CMK (cell line): ENCODE measurements at regions not wholly inside any gene's neighbourhood (a gene's known extent, or its start where the extent isn't known, plus 50 kb on each side); places are given as distances from the start of the nearest gene placed in this dataset.
A peak's percentile ranks its signal among the peaks of the same experiment; 100 is the strongest.
"Not testable (repeated sequence)": the region's sequence is repeated elsewhere in the genome, so short reads cannot be mapped to it uniquely, and the experiment has no call there.

Source experiments
- DNase-seq: peaks from one replicate; pipeline ENCODE4 v3.0.0-alpha.2; 2010; ENCODE audit warnings: low read depth

DNA sequence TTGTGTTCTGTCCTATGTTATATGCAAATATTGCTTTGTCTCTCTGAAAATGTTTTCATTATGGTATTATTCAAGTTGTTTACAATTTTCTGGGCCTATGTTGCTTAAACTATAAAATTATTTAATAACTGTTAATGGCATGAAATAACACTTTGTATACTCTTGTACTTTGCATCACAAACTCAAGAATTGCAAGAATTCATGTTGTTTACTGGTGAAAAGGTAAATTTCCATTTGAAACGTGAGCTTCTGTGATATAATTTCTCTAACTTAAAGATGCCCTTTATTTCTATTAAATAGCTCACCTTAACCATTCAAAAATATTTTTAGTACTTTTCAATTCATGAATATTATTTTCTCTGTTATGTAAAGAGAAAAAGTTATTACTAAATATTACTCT, 1504.2 kb downstream of the SUCLG1 start:
- no peak for DNase-seq

DNA sequence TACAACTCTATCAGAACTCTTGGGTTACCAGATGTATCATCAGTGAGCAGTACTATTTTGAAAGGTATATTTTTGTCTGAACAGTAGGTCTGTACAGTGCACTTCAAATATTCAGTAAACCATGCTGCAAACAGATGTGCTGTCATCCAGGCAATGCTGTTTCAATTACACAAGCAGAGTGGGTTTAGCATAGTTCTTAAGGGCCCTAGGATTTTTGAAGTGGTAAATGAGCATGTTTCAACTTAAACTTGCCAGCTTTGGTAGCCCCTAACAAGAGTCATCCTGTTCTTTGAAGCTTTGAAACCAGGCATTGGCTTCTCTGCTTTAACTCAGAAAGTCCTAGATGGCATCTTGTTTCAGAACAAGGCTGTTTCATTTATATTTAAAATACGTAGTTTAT, 1519.9 kb downstream of the SUCLG1 start:
- no peak for DNase-seq

DNA sequence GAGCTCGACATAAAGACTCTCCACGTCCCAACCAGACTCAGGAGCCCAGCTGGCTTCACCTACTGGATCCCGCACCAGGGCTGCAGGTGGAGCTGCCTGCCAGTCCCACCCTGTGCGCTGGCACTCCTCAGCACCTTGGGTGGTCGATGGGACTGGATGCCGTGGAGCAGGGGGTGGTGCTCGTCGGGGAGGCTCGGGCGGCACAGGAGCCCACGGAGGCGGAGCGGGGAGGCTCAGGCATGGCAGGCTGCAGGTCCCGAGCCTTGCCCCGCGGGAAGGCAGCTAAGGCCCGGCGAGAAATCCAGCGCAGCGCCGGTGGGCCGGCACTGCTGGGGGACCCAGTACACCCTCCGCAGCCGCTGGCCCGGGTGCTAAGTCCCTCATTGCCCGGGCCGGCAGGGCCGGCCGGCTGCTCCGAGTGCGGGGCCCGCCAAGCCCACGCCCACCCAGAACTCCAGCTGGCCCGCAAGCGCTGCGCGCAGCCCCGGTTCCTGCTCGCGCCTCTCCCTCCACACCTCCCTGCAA, 1520.7 kb downstream of the SUCLG1 start:
- not testable (repeated sequence) for DNase-seq

DNA sequence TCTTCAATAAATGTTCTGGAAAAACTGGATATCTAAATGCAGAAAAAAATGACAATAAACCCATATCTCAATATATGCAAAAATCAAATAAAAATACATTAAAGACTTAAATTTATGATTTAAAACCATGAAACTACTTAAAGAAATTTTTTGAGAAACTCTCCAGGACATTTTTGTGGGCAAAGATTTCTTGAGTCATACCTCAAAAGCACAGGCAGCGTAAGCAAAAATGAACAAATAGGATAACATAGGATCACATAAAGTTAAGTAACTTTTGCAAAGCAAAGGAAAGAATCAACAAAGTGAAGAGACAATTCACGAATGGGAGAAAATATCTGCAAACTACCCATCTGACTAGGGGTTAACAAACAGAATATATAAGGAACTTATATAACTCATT, 1545.5 kb downstream of the SUCLG1 start:
- DNase-seq, result no peak

DNA sequence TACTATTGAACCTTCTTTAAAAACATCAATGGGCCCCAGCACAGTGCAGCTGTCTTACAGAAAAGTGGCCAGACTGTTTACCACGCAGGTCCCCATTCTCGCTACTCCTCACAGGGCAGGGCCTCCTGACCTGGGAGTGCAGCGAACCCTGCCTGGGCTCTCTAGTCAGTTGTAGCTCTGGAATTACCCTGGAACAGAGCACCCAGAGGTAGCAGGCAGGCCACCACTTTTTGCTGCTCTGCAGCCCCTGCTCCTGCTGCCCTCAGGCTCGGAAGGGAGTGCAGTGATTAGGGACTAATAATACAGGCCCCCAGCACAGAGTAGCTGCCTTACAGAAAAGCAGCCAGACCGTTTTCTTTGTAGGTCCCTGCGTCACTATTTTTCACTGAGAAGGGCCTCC, 1563.0 kb downstream of the SUCLG1 start:
- DNase-seq, result no peak

DNA sequence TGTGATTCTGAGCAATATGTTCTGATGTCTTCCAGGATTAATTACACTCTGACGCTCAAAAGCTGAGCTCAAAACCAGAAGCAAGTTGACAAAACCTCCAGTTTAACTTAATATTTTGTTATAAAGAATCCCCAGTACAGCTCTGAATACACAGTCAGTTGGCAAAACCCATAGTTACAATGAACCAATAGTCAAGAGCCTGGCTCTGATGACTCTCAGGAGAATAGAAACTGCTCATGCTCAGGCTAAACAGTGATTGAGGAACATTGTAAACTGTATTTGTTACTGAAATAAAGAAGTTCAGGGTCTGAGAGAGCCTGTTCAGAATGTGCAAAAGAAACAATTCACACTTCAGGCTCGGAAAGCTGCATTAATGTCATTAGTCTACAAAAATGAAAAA, 1565.9 kb downstream of the SUCLG1 start:
- no peak for DNase-seq

DNA sequence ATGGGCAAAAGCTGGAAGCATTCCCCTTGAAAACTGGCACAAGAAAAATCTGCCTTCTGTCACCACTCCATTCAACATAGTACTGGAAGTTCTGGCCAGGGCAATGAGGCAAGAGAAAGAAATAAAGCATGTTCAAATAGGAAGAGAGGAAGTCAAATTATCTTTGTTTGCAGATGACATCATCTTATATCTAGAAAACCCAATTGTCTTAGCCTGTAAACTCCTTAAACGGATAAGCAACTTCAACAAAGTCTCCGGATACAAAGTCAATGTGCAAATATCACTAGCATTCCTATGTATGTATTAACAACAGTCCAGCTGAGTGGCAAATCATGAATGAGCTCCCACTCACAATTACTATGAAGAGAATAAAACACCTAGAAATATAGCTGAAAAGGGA, 1579.3 kb downstream of the SUCLG1 start:
- no peak for DNase-seq

DNA sequence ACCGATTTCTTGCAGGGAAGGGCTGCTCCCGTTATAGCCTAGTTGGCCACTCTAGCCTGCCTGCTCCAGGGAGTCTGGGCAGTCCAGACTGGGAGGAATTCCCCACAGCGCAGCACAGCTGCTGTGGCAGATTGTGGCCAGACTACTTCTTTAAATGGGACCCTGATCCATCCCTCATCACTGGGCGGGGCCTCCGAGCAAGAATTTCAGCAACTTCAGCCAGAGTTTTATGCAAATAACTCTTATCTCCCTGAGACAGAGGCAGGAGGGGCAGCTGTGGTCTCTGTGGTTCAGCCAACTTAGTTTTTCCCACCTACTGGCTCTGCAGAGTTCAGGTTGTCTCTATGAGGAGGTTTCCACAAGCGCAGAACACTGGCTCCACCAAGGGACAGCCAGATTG, 1583.2 kb downstream of the SUCLG1 start:
- DNase-seq, result peak; percentile 86

DNA sequence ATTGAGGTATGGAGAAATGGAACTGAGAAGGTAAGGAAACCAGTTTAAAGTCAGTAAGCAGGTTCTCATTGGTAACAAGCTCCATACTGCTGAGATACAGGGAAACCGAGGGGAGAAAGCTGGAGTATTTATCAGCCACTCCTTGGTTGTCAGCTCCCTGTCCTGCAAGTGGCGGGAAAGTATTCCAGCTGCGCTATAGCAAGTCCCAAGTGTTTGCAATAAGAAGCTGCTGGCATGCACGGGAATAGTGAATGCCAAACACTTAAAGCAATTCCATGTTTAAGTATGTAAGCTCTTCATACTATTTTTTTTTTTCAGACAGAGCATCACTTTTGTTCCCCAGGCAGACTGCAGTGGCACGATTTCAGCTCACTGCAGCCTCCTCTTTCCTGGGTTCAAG, 1601.1 kb downstream of the SUCLG1 start:
- no peak for DNase-seq

DNA sequence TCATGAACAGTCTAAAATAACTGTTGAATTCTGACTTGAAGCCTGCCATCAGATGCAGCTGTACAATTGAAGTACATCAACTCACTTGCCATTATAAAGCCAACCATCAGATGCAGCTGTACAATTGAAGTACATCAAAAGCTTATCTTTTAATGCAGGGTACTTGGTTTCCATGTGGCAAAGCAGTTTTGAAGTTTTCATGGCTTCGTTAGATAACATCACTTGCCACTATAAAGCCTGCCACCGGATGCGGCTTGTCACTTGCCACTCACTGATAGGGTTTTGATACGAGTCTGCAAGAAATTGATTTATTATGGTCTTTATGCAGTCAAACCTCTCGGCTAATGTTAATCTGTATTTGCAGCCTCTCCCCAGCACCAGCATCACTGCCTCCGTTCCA, 1605.8 kb downstream of the SUCLG1 start:
- DNase-seq, result peak; percentile 92

DNA sequence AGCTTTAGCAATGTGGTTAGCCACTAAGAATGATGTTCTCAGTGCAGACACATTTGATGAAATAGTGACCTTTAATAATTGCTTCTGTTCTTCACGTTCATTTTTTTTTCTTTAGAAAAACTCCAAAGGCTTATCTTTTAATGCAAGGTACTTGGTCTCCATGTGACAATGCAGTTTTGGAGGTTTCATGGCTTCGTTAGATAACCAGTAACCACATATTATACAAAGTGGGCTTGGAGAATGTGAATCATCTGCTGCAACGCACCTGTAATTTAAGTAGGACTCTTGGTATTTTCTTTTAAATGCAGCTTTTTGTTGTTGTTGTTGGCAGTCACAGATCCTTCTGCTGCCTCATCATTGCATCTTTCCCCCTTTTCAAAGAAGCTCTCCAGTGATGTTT, 1606.3 kb downstream of the SUCLG1 start:
- peak; percentile 33 for DNase-seq

DNA sequence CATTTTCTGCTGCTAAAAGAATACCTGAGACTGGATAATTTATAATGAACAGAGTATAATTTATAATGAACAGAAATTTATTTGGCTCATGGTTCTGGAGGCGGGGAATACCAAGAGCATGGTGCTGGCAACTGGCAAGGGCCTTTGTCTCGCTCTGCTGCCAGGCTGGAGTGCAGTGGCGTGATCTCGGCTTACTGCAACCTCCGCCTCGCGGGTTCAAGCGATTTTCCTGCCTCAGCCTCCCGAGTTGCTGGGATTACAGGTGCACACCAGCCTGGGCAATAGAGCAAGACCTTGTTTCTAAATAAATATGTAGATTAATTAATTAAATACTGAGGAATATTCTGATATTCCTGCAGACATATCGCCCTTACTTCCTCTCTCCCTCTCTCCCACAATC, 1610.8 kb downstream of the SUCLG1 start:
- DNase-seq, result no peak

DNA sequence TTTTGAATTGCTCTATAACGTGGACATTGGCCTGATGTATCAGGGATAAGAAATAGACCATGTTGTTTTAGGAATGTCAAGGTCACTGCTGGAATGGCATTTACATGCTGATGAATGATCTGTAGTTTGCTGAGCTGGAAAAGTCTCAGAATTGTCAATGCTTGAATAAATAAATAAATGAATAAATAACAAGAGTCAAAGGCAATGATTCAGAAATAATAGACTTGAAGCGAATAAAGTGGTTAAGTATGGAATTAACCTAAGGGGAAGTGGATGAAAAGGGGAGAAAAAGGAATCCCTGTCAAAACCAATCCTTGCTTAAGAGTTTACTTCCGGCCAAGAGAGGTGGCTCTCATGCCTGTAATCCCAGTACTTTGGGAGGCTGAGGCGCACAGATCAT, 1620.0 kb downstream of the SUCLG1 start:
- DNase-seq, result no peak

DNA sequence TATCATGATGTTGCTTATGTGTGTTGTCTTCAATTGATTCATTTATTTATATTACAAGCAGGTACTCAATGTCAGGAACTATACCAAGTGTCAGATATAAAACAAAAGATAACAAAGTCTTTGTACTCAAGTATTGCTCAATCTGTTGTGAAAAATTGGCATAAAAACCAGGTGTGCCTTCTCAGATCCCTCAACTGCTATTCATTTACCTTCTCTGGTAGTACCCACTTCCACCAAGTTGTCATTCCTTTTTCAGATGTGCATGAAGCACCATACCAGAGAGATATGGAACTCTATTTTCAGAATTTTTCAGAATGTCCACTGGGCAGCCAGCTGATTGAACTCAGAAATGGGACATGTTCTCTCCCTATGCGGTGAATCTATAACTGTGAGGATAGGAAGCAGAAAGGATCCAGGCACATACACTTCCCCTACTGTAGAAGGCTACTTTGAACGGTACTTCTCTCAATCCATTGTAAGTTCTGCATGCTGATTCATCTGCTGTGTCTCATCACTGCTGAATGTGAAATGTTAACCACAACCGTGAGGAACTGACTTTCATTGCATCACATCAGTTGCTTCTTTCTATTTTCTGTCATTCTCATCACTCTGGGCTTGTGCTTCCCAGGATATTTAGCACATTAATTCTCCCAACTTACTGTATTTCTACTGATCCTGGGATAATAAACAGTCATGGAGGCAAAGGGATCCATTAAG, 1621.3 kb downstream of the SUCLG1 start:
- no peak for DNase-seq

DNA sequence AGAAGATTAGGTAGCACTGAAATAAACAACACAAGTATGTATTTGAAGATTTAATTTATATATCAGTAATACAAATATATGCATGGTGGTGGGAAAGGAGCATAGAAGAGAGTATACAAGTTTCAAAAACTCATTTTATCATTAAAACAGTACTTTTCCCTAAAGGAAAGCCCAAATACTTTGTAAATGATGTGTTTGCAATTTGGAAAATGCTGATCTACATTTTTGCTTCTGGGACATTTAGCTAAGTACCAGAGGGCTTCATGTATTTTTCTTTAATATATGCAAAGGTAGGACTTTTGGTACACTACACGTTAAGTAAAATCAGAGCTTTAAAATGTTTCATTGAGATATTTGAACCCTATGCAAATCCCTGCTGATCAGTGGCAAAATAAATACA, 1624.2 kb downstream of the SUCLG1 start:
- DNase-seq, result no peak

DNA sequence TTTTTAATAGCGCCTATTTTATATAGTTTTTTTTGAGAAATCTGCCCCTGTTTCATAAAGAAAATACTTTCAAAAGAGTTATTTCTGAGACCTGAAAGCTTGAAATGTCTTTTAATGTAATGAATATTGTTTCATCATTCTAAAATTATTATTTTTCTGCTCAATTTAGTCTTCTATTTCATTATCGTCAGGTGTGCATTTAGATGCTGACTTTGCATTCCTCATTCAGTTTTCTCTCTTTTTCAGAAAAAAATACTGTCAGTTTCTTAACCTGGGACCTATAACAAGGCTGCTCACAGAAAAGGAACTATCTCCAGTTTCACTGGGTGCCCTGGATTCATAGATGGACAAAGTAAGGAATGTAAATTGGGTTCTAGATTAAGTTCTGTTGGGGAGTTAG, 1631.7 kb downstream of the SUCLG1 start:
- no peak for DNase-seq

DNA sequence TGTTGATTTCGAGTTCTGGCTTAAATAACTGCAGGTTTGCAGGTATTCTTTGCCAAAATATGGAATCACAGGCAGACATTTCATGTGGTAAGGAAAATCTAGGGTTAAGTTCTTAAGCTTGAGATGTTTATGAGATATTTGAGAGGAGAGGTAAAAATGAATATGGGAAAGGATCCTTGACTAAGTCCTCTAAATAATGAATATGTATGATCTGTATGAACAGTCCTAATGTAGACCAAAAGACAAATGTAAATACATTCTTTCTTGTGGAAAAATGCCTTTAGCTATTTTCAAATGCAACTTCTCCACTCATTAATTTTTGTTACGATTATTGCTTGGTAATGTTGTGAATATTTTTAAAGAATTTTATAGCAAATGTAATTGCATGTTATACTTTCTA, 1632.6 kb downstream of the SUCLG1 start:
- no peak for DNase-seq

DNA sequence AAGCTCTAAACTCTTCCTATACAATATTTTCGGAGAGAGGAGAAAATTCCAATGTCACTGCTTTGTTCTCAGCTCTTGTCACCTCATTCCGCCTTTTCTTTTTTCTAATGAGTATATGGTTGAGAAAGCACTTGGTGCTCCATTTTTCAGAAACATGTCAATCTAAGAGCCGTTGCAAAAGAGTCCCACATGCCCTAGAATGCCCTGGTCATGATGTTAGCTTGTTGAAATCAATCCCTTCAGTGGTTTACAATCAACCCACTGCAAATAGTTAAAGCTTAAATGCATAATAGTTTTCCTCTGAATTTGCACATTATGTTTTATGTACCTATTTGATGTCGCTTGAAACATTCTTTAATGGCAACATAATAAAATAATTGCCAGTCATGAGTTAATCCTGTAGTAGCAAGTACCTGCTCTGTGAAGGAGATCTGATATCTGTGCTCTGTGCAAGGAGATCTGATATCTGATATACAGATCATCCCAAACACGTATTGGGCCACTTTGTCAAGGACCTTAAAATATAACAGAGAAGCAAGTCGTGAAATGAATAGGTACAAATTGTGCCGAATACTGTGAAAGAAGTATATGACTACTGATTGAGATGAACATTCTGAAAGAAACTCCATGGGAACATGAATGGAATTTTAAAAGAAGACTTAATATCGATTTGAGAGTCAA, 1633.5 kb downstream of the SUCLG1 start:
- no peak for DNase-seq

DNA sequence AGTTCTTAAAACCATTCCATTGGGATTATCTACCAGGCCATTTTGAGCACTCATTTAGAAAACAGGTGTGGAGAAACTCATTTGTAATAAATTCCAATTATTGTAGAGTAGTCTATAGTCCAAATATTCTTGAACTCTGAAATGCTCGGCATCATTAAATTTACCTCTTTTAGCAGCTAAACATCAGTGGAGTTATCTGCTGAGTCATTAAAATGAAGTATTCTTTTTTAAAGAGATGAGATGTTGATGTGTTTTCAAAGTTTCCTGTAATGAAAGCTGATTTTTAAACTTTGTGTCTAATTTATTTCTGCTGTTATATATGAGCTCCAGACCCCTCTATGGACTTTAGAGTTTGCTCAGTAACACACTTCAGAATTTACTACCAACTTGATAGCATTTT, 1635.2 kb downstream of the SUCLG1 start:
- DNase-seq, result no peak

DNA sequence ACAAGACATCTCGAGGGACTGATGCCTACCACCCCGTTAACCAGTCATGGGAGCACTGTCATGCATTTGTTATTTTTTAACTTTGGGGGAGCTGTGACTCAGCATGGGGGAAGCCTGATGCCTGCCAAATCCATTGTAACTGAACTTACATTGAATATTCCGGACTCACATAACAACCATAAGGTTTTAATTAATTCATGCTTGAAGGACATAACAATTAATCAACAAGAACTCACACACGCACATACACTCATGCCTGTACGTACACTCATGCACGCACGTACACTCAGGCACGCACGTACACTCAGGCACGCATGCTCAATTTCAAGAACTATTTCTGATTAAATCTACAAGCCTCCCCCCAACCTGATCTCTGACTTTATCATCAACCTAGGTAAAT, 1639.1 kb downstream of the SUCLG1 start:
- DNase-seq, result no peak

DNA sequence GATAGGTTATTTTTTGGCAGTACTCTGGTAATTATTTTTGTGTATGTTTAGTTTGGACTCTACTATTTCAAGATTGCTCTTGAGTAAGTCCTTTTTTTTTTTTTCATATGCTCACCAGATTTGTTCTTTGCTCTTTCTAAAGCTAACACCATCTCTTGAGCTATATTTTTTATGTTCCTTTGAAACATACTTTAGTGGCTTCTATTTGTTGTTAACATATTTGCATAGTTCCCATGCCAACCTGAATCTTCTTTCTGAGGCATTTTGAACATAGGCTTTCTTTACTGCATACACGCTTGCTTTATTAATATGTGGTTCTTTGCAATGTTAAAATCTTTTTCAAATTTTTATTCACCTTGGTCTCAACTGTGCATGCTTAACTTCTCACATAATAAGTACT, 1644.9 kb downstream of the SUCLG1 start:
- no peak for DNase-seq

DNA sequence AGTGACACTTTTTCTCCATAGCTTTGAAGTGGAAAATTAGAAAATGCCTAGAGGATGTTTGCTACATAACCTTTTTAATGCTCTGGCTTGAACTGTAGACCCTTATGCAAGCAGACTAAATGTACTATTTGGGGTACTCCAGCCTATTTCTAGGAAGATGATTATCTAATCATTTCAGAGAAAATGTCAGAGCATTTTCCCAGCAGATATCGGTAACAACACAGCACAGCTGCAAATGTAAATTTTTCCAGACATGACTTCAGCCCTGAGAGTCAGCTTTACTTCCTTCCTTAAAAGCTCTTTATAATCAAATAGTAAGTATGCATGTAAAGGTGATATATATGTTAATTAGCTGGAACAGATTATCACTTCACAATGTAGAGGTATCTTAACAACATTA, 1647.1 kb downstream of the SUCLG1 start:
- peak; percentile 8 for DNase-seq

DNA sequence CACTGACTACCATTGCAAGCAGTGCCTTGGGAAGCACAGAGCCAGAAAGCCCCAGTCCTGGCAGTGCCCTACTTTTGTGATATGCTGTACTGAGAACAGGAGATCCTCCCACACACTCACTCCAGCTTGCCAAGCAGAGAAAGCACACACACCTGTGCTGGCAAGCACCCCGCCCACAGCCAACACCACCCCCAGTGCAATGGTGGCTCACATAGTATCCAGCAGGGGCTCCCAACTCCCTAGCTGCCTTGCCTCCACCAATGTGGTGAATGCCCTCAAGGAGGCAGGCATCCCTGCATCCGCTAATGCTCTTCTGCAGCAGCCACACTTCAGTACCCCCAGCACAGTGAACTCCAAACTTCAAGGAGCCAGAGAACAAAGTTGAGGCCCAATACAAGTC, 1655.8 kb downstream of the SUCLG1 start:
- DNase-seq, result no peak

DNA sequence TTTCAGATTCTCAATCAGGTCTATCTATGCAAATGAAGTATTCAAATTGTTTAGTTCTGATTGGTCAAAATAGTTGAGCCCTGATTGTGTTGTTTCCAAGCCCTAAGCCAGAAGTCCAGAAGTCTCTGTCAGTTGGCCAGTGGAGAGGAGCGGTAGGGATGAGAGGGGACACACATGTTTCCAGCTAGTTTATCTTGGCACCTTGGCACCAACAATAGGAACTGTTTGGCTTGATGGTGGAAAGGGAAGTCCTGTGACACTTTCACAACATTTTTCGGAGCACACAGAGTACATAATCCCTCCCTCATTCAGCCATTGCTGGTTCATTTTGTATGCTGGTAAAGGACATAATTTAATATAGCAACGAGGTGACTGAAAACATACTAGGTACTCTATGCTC, 1661.6 kb downstream of the SUCLG1 start:
- no peak for DNase-seq
